ENCODE measurements at regions not wholly inside any gene's neighbourhood (a gene's known extent, or its start where the extent isn't known, plus 50 kb on each side); places are given as distances from the start of the nearest gene placed in this dataset.
"Not testable (repeated sequence)": the region's sequence is repeated elsewhere in the genome, so short reads cannot be mapped to it uniquely, and the experiment has no call there.

DNA sequence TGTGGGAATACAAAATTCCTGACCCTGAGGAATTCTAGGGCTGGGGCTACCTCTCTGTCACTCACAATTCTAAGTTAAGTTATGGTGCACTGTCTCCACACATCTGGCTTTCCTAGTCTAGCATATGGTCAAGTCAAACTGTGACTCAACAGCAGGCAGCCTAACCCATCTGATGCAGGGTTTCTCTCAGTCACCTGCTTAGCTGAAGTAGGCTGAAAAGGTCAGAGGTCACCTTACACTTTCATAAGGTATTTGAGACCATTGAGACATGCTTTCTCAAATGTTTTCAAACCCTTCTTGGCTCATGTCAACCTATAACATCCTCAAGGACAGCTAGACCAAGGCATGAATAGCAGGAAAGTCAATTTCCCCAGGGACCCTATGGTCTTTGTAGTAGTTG lies 196.5 kb upstream of the STK26 start:
- no peak for DNase-seq (ENCODE audit: low read depth in 2 of 2)

DNA sequence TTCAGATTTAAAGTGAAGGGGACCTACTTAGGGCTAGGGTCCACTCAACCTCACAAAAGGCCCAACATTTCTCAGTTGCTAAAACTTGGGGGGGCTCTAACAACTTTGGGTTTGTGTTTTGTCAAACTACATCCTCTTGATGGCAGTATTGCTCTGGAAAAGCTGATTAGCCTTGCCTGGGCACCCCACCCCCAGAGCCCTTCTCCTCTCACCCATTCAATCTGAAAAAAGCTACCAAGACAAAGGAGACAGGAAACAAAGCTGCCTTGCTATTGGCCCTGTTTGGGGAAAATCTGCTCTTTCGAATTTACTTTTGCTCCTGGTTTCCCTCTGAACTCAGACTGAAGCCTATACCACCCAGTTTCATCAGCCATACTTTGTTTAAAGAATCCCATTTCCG lies 195.2 kb upstream of the STK26 start:
- DNase-seq (ENCODE audit: low read depth in 2 of 2) = no peak

DNA sequence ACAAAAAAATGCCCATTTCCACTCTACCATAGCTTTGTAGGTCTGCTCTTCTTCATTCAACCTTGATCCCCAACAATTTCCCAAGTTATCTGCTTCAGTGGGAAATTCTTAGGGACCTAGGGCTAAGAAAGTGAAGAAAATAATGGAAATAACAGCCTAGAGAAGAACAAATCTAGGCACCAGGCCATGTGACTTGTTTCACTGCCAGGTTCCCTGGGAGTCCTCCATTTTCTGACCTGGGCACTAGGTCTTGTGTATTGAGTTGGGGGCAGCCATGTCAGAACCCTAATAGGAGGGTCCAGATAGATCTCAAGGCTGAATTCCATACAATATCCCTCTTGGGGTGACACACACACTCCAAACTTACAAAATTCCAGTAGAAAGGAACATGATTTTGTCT lies 194.6 kb upstream of the STK26 start:
- DNase-seq (ENCODE audit: low read depth in 2 of 2) = no peak

DNA sequence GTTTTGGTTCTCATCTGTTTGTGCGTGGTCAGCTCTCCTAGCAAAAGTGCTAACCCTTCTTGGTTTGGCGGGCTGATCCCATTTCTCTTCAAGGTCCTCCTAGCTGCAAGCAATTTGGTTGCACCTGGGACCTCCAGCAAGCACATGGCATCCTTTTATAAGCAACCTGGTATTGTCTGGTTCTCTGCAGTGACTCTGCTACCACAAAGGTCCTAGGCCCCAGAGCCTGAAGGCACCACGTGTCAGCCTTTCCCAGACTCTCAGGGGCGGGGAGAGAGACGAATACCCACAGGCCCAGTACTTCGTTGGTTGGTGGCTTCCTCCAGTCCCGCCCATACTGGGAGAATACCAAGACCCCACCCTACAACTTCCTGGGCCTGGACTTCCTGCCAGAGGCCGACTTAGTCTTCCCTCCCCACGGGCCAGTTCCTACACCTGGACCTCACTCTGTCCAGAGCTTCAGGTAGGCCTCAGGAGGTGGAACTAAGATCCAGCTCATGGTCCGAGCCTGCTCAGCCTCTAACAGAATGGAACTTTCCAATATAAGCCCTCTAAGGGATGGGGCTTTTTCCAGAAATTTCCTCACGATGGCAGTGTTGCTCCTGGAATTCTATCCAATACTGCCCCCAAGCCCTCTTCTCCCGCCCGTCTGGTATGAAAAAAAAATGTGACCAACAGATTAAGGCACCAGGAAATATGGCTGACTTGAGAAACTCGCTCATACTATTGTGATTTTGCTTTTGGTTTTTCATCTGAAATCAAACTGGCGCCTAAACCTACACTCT lies 192.5 kb upstream of the STK26 start:
- DNase-seq (ENCODE audit: low read depth in 2 of 2) = no peak

DNA sequence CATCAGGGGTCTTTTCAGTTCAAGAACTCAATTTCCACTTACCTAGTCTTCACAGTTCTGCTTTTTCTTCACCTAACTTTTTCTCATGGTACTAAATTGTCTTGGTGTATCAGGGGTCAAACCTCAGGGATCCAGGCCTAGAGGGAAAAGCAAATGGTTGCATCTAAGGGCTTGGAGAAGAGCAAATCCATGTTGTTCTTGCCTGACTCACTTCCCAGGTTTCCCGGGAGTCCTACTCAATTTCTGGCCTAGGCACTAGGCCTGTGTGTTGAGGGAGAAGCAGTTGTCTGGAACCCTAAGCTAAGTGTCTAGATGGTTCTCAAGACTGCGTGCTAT lies 191.9 kb upstream of the STK26 start:
- no peak for DNase-seq (ENCODE audit: low read depth in 2 of 2)

DNA sequence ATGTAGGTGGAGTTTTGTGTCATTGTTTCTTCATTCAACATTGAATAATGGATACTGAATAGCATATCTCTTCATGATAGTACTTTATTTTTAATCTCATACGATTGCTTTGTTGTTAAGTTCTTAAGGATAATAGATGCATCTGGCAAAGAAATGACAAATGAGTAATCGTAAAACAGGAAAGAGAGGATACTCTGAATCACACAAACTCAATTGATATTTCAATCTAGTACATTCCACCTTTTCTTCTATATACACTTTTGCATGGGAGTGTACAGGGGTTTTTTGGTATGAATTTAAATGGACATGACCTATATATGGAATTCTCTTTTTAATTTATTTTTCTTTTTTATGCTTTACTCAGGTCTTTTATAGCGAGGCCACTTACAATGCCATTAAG lies 186.9 kb upstream of the STK26 start:
- no peak for DNase-seq (ENCODE audit: low read depth in 2 of 2)

DNA sequence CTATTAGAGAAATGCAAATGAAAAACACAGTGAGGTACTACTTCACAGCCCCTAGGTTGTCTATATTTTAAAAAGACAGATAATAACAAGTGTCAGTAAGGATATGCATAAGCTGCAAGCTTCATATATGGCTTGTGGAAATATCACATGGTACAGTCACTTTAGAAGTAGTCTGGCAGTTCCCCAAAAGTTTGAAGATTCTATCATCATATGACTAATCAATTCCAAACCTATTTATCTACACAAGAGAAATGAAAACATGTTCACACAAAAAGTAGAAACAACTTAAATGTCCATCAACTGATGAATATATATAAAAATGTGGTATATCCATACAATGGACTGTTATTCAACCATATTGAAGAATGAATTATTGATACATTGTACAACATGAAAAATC lies 185.8 kb upstream of the STK26 start:
- DNase-seq (ENCODE audit: low read depth in 2 of 2) = no peak

DNA sequence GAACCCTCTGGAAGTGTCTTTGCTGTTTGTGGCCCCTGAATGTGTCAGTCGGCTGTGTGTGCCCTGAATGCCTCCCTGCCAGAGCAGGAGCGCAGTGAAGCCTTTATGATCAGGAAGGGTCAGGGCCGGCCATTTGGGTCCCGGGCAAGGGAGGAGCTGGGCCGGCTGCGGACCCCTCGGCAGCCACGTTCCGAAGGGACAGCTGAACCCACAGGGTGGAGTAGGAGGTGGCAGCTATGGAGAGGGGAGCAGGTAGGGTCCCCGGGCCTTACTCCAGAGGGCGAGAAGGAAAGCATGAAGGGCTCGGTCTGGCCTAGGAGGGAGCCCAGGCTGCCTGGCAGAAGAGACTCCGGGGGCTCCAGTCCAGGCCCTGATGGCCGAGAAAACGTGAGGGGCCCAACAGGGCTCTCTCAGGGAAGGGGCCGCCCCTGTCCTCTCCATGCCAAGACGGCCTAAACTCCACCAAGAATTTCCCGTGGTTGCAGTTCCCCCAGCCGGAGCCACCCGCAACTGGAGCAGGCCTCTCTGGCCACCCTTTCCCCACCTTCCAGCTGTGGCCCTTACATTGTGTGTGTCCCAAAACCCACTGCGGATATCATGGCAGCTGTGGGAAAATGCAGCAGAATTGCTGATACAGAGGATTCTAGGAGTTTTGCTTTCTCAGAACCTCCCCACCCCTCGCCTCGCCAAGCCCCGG lies 182.2 kb upstream of the STK26 start:
- no peak for DNase-seq (ENCODE audit: low read depth in 2 of 2)

DNA sequence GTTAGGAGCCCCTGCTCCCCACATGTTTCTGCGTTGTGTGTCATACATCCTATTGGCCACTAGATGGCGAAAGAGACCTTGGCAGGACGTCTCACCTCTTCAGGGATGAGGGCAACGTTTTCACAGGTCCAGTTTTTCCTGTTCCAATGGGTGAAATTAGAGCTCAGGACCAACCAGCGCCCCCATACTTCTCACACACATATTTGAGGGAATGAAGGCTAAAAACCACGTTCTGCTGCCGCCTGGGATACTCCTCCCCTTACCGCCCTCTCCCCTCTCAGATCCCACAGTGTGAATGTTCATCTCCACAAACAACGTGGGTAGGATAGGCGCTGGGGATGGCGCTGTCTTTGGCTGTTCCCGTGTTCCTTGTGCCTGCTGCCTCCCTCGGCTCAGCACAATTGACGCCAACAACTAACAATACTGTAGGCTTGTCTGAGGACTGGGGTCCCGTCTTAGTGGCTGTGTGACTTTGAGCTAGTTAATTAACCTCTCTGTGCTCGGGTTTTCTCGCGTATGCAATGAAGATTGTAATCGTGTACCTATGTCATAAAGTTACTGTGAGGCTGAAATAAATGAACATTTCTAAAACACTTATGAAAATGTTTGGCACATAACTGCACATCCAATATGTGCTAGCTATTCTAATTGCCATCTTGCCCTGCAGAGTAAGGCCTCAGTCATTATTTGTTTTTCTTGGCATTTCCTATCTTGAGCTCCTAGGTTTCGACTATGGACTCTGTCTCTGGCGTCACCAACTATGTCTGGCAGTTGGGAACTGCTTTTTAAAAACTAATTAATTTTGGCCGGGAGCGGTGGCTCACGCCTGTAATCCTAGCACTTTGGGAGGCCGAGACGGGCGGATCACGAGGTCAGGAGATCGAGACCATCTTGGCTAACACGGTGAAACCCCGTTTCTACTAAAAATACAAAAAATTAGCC lies 181.3 kb upstream of the STK26 start:
- no peak for DNase-seq (ENCODE audit: low read depth in 2 of 2)

DNA sequence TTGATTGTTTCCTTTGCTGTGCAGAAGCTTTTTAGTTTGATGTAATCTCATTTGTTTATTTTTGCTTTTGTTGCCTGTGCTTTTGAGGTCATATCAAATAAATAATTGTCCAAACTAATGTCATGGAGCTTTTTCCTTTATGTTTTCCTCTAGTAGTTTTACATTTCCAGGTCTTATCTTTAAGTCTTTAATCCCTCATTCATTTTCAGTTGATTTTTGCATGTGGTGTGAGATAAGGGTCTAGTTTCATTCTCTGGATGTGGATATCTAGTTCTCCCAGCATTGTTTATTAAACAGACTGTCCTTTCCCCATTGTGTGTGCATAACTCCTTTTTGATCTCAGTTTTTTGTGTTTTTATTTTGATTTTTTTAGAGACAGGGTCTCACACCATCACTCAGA lies 179.1 kb upstream of the STK26 start:
- no peak for DNase-seq (ENCODE audit: low read depth in 2 of 2)

DNA sequence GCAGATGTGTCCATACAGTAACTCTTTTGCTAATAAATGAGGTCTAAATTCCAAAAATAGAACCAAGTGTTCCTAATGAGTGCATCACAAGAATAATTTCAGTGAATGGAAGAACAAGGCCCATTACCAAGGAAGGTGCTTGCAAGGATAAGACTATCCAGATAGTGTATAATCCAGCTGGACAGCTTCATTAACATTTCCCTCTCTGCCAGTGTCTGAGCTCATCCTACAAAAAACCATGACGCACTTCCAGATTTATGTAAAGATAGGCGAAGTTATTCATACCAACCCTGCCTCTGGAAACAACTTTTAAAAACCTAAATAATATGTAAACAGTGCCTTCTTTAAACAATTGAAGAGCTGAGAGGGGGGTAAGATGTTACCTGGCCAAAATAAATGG lies 177.9 kb upstream of the STK26 start:
- no peak for DNase-seq (ENCODE audit: low read depth in 2 of 2)

DNA sequence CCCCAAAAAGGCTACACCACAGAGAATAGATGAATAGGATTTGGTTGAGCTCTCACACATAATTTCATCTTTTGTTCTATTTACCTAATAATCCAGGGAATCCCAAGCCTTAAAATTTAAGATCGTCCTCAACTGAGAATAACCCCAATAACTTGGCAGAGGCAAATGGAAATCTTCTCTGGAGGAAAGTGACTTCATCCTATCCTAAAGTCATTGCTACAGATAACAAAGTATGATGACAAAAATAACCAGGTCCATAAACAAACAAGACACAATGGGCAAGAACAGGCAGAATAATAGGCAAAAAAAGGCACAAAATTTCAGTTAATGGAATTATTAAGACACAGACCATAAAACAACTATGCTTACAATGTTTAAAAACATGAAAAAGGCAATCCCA lies 177.3 kb upstream of the STK26 start:
- no peak for DNase-seq (ENCODE audit: low read depth in 2 of 2)

DNA sequence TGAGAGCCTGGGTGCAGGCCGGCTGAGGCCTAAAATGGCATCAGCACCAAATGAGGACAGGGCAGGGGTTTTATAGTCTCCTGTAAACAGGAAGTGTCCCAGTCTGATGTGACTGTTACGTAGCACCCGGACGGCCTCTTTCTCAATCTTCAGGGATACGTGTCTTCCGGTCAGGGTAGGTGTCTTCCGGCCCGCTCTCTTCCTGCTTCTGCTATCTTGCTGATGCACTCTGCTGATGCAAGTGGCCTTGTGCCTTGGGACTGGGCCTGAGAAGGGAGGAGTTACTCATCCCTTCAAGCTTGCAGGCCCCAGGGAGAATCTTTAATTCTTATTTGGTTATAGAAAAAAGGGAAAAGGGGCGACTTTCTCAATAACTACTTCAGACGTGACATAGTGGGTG lies 172.1 kb upstream of the STK26 start:
- DNase-seq (ENCODE audit: low read depth in 2 of 2) = not testable (repeated sequence)

DNA sequence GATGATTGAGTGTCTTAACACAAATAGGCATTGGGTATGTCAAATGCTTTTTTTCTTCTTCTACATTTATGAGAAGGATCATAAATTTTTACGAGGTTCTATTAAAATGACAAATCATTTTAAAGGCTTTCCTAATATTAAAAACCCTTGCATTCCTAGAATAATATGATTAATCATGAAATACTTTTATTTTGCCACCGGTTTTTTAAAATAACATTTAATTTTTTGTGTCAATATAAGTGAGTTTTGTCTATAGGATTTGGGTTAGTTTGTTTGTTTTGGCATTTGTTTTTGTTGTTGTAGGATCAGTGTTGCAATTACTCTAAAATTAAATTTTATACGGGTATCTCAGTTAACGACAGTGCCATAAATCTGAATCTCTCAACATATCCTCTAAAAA lies 169.7 kb upstream of the STK26 start:
- DNase-seq (ENCODE audit: low read depth in 2 of 2) = no peak

DNA sequence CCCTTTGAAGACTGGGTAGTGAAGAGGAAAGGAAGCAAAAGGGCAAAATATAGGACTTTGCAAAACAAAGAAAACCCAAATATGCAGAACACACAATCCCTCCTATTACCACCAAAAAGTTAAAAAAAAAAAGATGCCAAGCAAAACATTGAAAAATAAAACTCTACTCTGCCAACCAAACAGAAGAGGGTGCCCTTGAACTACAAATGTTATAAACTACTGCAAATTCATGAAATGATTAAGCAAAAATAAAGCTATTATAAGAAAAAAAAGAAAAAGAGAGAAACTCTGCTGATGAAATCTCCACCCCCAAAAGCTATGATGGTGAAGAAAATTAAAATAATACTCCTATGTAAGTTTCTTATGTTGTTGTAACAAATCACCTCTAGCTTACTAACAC lies 168.5 kb upstream of the STK26 start:
- DNase-seq (ENCODE audit: low read depth in 2 of 2) = no peak

DNA sequence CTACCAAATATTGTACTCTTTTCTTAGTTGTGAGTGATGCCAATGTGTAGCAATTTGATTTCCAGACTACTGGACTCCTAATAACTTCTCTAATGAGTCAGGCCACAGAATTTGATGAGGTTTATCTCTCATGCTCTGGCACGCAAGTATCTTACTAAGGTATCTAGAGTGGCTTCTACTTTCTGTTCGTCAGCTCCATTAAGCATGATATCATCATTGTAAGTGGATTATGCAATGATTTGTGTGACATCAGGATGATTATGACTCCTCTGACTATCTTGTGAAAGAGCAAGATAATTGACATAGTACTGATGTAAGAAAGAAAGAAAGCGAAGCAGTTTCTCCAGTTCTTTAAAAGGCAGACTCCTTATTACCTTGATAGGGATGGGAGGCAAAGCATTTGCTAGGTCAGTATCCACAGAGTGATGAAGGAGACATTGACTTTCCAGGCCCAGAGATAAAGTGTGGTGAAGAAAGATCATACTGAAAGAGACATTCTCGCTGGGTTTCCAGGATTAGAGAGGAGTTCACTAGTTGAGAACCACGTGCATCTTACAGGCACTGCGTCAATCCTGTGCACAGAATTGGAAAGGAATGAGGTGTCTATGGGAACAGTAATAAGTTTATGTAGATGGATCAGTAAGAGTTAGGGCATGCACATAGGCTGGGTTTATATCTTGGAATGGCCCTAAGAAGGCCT lies 161.9 kb upstream of the STK26 start:
- DNase-seq (ENCODE audit: low read depth in 2 of 2) = no peak

DNA sequence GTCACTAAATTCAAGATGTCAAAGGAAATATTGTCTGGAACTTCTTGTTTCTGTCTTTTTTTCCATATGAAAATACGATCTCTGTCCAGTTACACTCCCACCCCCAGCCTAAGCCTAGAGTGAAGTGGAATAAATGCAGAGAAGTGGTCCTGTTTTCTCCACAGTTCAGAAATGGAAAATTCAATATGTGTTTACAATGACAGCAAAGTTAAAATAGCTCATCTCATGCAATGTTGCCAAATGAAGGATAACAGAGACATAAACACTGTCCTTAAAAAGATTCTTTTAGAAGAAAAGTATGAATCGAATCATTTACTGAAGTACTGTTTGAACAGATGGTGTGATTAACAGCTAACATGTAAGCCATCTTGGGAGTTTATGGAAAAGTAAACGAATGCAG lies 160.8 kb upstream of the STK26 start:
- DNase-seq (ENCODE audit: low read depth in 2 of 2) = no peak

DNA sequence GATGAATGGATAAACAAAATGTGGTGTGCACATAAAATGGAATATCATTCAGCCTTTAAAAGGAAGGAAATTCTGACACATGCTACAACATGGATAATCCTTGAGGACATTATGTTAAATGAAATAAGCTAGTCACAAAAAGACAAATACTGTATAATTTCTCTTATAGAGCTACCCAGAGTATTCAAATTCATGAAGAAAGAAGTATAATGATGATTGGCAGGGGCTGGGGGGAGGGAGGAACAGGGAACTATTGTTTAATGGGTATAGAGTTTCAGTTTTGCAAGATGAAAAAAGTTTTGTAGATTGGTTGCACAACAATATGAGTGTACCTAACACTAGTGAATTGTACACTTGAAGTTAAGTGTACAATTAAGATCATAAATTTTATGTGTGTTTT lies 153.9 kb upstream of the STK26 start:
- DNase-seq (ENCODE audit: low read depth in 2 of 2) = no peak

DNA sequence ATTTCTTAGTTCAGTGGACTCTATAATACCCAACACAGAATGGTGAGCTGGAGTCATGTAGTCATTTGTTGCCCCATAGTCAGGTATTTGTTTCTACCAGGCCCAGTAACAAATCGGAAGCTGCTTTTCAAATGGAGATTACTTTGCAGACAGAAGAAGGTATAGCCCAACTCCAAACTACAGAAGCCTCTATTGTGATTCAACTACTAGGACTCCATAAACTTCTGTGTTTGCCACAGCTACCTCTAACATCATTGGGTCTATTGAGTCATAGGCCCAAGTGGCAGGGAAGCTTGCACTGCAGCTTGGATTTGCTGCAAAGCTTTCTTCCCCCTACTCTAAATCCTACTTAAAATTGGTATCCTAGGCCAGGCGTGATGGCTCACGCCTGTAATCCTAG lies 148.8 kb upstream of the STK26 start:
- no peak for DNase-seq (ENCODE audit: low read depth in 2 of 2)

DNA sequence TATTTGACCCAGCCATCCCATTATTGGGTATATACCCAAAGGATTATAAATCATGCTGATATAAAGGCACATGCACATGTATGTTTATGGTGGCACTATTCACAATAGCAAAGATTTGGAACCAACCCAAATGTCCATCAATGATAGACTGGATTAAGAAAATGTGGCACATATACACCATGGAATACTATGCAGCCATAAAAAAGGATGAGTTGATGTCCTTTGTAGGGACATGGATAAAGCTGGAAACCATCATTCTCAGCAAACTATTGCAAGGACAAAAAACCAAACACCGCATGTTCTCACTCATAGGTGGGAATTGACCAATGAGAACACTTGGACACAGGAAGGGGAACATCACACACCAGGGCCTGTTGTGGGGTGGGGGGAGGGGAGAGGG lies 147.3 kb upstream of the STK26 start:
- DNase-seq (ENCODE audit: low read depth in 2 of 2) = not testable (repeated sequence)

DNA sequence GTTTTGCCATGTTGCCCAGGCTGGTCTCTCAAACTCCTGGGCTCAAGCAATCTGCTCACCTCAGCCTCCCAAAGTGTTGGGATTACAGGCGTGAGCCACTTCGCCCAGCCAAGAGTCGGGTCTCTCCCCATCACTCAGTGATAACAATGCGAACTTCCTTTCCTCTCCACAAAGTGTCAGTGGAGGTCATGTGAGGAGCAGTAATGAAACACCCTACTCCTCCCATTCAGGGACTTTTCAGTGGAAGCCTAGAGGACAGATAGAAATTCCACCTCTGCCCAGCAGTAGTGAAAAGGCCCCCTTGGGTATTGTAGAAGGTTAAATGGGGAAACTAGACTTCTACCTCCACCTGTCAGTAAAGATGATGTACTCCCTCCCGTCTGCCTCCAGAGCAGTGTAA lies 141.9 kb upstream of the STK26 start:
- no peak for DNase-seq (ENCODE audit: low read depth in 2 of 2)

DNA sequence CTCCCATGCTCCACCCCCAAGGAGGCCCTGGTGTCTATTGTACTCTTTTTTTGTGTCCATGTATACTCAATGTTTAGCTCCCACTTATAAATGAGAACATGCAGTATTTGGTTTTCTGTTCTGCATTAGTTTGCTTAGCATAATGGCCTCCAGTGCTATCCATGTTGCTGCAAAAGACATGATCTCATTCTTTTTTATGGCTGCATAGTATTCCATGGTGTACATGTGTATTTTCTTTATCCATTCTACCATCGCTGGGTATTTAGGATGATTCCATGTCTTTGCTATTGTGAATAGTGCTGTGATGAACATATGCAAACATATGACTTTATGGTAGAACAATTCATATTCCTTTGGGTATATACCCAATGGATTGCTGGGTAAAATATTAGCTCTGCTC lies 138.1 kb upstream of the STK26 start:
- DNase-seq (ENCODE audit: low read depth in 2 of 2) = not testable (repeated sequence)
